Endothelial cell of umbilical vein (primary cell): ENCODE measurements at regions not wholly inside any gene's neighbourhood (a gene's known extent, or its start where the extent isn't known, plus 50 kb on each side); places are given as distances from the start of the nearest gene placed in this dataset.

Experiments
- BruUV-seq: library from RNA; stranded (reverse); fragments of 400-500 nt; replicated peaks from 2 replicates; lab custom pipeline; 2021; lab: Mats Ljungman, UMichigan
- CTCF ChIA-PET: fragments of 300-600, 350-600 bp; sonication (Branson Sonifier 250); formaldehyde crosslinking; loops from one replicate; lab custom pipeline; 2021; ENCODE audit warnings: antibody characterized with exemption, inconsistent platforms; lab: Charles Lee
- POLR2A ChIA-PET: fragments of 300-600, 350-600 bp; sonication (Branson Sonifier 250); formaldehyde crosslinking; loops from one replicate; lab custom pipeline; 2021; ENCODE audit warnings: antibody characterized with exemption, inconsistent platforms; lab: Charles Lee
- DNase-seq: peaks from one replicate; pipeline ENCODE4 v3.0.0-alpha.2; 2011; ENCODE audit warnings: low read depth, low spot score
- FAIRE-seq: peaks from 2 replicates; lab custom pipeline; 2011; peaks lifted over from hg19 to GRCh38; lab: Jason Lieb, UNC
- H2AFZ ChIP-seq: 2 replicates; pipeline ENCODE4 v1.6.0; 2012; ENCODE audit warnings: low read depth, low read length, control low read depth, inconsistent platforms
- H3K27ac ChIP-seq: 2 replicates; pipeline ENCODE4 v1.5.1; 2011; ENCODE audit warnings: low read depth, mild to moderate bottlenecking, control low read depth, low read length, moderate library complexity; ENCODE audit not compliant: insufficient read depth
- H3K27me3 ChIP-seq, 2 experiments: 2 replicates each; pipeline versions ENCODE4 v1.6.0 to v1.6.1; 2011; ENCODE audit warnings: low read length in 2 of 2, mixed read lengths in 1 of 2; ENCODE audit not compliant: control insufficient read depth in 2 of 2, insufficient read depth in 2 of 2
- H3K36me3 ChIP-seq, 2 experiments: 2 replicates in 1 of 2; 3 replicates in 1 of 2; pipeline ENCODE4 v1.5.1; 2011; ENCODE audit warnings: low read length in 2 of 2, mild to moderate bottlenecking in 1 of 2, moderate library complexity in 1 of 2; ENCODE audit not compliant: control insufficient read depth in 2 of 2, insufficient read depth in 2 of 2; ENCODE audit errors: extremely low read depth in 1 of 2
- H3K4me1 ChIP-seq: 3 replicates; pipeline ENCODE4 v1.5.1; 2011; ENCODE audit warnings: mild to moderate bottlenecking, low read length; ENCODE audit not compliant: control insufficient read depth, insufficient read depth; ENCODE audit errors: extremely low read depth
- H3K4me2 ChIP-seq: 2 replicates; pipeline ENCODE4 v1.6.1; 2011; ENCODE audit warnings: low read length, control low read depth, mixed read lengths; ENCODE audit not compliant: insufficient read depth
- H3K4me3 ChIP-seq, 3 experiments: fragments of 200-600 bp in 1 of 3; sonication (generic), shearing (Covaris generic) in 1 of 3; replicated peaks in 1 of 3; 2 replicates each; pipeline ENCODE4 v1.5.1; 2011 to 2016; ENCODE audit warnings: control low read depth in 3 of 3, low read length in 3 of 3, mild to moderate bottlenecking in 2 of 3, inconsistent platforms in 1 of 3, low read depth in 1 of 3, moderate library complexity in 1 of 3; ENCODE audit not compliant: insufficient read depth in 1 of 3
- H3K79me2 ChIP-seq: 2 replicates; pipeline ENCODE4 v1.6.0; 2012; ENCODE audit warnings: low read length, inconsistent platforms; ENCODE audit not compliant: control insufficient read depth, insufficient read depth
- H3K9ac ChIP-seq: replicated peaks from 2 replicates; pipeline ENCODE3; 2011; ENCODE audit warnings: low read length, control low read depth; ENCODE audit not compliant: insufficient read depth; ENCODE audit errors: extremely low read depth
- H3K9me1 ChIP-seq: replicated peaks from 3 replicates; pipeline ENCODE4 v1.6.0; 2011; ENCODE audit warnings: mild to moderate bottlenecking, low read length; ENCODE audit not compliant: control insufficient read depth, insufficient read depth; ENCODE audit errors: extremely low read depth
- H3K9me3 ChIP-seq: replicated peaks from 2 replicates; pipeline ENCODE4 v1.5.1; 2012; ENCODE audit warnings: low read length, inconsistent platforms; ENCODE audit not compliant: control insufficient read depth, insufficient read depth
- H4K20me1 ChIP-seq: replicated peaks from 2 replicates; pipeline ENCODE3; 2011; ENCODE audit warnings: mild to moderate bottlenecking, low read length; ENCODE audit not compliant: control insufficient read depth, insufficient read depth; ENCODE audit errors: extremely low read depth
- EZH2 ChIP-seq: IDR thresholded peaks from 2 replicates; pipeline ENCODE4 v1.6.1; 2012; ENCODE audit warnings: borderline replicate concordance, low read depth, mild to moderate bottlenecking, moderate library complexity, low read length, inconsistent platforms; ENCODE audit not compliant: severe bottlenecking
- FOS ChIP-seq: IDR thresholded peaks from 2 replicates; pipeline ENCODE4 v1.6.1; 2011; ENCODE audit warnings: mild to moderate bottlenecking, low read length, moderate library complexity, borderline replicate concordance; ENCODE audit not compliant: insufficient read depth
- GATA2 ChIP-seq: IDR thresholded peaks from 2 replicates; pipeline ENCODE4 v1.7.0; 2011; ENCODE audit warnings: low read depth, mild to moderate bottlenecking, moderate library complexity, mixed read lengths, low read length; ENCODE audit not compliant: insufficient read length, insufficient read depth
- JUN ChIP-seq: IDR thresholded peaks from 2 replicates; pipeline ENCODE4 v1.6.1; 2011; ENCODE audit warnings: borderline replicate concordance, low read depth; ENCODE audit not compliant: insufficient read length, insufficient read depth
- MYC ChIP-seq: IDR thresholded peaks from one replicate; pipeline ENCODE4 v1.6.1; 2011; ENCODE audit warnings: mild to moderate bottlenecking, low read depth, low read length
- POLR2A ChIP-seq: IDR thresholded peaks from 2 replicates; pipeline ENCODE4 v1.6.1; 2012; ENCODE audit warnings: low read depth, mild to moderate bottlenecking, control low read depth, low read length
- POLR2AphosphoS5 ChIP-seq: IDR thresholded peaks from 2 replicates; pipeline ENCODE4 v1.6.1; 2012; ENCODE audit warnings: low read depth, mild to moderate bottlenecking, control low read depth, low read length, moderate library complexity; ENCODE audit not compliant: insufficient read depth
- dilution Hi-C: fragments of 300-500 bp; cut with MboI; formaldehyde crosslinking; loops from one replicate; pipeline ENCODE4 v1.15.0; 2019; ENCODE audit warnings: low sequenced_read_pairs; ENCODE audit not compliant: extremely low pct_ligation_motif_present
- intact Hi-C: fragments of 100-400 bp; cut with micrococcal nuclease; formaldehyde crosslinking; loops from one replicate; pipeline ENCODE4 v1.10.0; 2022
- TF ChIP-seq, protein P1 (sequence below), 2 donors: IDR thresholded peaks; 1 replicate in 1 of 2; 2 replicates in 1 of 2; pipeline ENCODE4 v1.5.1; 2011; ENCODE audit warnings: low read length in 2 of 2, mild to moderate bottlenecking in 2 of 2, moderate library complexity in 2 of 2, control low read depth in 1 of 2, inconsistent platforms in 1 of 2, low read depth in 1 of 2; ENCODE audit not compliant: insufficient read depth in 1 of 2; ENCODE audit errors: extremely low read depth in 1 of 2
- TF ChIP-seq, protein P2 (sequence below): IDR thresholded peaks from 2 replicates; pipeline ENCODE4 v1.6.1; 2011; ENCODE audit not compliant: insufficient read depth, insufficient read length

DNA sequence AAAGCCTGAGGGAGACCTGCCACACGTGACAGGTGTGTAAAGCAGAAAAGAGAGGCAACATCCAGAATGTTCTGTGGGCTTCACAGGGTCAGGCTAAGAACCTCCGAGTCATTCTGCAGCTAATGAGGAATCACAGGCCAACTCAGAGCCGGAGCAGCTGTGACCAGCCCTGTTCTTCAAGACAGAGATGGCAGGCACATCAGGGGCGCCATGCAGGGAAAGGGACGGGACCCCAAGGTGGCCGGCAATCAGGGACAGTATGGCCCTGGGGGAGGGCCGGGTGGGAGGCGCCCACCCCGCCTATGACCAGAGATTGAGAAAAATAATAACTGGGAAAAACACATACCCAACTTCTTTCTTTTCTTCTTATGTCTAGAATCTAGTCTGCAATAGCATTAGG is 316.7 kb upstream of the SALL3 start:
- ChIA-PET POLR2A (no interaction called here), CTCF (no interaction called here)
- DNase-seq (no peak), FAIRE-seq (no peak)
- intact Hi-C loops: no loop called here
- H3K4me3 ChIP-seq: no peak overlapping the region
- BruUV-seq: no TSS peak
- H3K9me1 ChIP-seq: no peaks in the 10 kb centered on the region
- no peak overlapping the region for H3K4me2 ChIP-seq
- dilution Hi-C loops: no loop called here
- H3K27me3 ChIP-seq: no peaks in the 10 kb centered on the region
- no peaks in the 10 kb centered on the region for H4K20me1 ChIP-seq
- H3K27ac ChIP-seq: no peak overlapping the region
- H3K79me2 ChIP-seq: no peaks in the 10 kb centered on the region
- H3K36me3 ChIP-seq: no peaks in the 10 kb centered on the region
- no peaks in the 10 kb centered on the region for H3K4me1 ChIP-seq
- no peak overlapping the region for H3K9ac ChIP-seq
- H3K9me3 ChIP-seq: peaks cover 11% of the 10 kb centered on the region
- no peak for TF ChIP-seq POLR2A
- no peak for TF ChIP-seq GATA2
- TF ChIP-seq, protein P1, sequence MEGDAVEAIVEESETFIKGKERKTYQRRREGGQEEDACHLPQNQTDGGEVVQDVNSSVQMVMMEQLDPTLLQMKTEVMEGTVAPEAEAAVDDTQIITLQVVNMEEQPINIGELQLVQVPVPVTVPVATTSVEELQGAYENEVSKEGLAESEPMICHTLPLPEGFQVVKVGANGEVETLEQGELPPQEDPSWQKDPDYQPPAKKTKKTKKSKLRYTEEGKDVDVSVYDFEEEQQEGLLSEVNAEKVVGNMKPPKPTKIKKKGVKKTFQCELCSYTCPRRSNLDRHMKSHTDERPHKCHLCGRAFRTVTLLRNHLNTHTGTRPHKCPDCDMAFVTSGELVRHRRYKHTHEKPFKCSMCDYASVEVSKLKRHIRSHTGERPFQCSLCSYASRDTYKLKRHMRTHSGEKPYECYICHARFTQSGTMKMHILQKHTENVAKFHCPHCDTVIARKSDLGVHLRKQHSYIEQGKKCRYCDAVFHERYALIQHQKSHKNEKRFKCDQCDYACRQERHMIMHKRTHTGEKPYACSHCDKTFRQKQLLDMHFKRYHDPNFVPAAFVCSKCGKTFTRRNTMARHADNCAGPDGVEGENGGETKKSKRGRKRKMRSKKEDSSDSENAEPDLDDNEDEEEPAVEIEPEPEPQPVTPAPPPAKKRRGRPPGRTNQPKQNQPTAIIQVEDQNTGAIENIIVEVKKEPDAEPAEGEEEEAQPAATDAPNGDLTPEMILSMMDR (IDR thresholded peaks at IDR 0.05; ENCODE audit: extremely low read depth in 1 of 2, insufficient read depth in 1 of 2, low read depth in 1 of 2, low read length in 2 of 2): no peak
- TF ChIP-seq, protein P2, sequence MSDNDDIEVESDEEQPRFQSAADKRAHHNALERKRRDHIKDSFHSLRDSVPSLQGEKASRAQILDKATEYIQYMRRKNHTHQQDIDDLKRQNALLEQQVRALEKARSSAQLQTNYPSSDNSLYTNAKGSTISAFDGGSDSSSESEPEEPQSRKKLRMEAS: no peak
- TF ChIP-seq JUN: no peak
- TF ChIP-seq EZH2: no peak
- TF ChIP-seq FOS: no peak
- no peak for TF ChIP-seq MYC
- TF ChIP-seq POLR2AphosphoS5: no peak
- H2AFZ ChIP-seq: no peak overlapping the region
